ENCODE measurements at regions not wholly inside any gene's neighbourhood (a gene's known extent, or its start where the extent isn't known, plus 50 kb on each side); places are given as distances from the start of the nearest gene placed in this dataset.

- TF ChIP-seq, protein P1, sequence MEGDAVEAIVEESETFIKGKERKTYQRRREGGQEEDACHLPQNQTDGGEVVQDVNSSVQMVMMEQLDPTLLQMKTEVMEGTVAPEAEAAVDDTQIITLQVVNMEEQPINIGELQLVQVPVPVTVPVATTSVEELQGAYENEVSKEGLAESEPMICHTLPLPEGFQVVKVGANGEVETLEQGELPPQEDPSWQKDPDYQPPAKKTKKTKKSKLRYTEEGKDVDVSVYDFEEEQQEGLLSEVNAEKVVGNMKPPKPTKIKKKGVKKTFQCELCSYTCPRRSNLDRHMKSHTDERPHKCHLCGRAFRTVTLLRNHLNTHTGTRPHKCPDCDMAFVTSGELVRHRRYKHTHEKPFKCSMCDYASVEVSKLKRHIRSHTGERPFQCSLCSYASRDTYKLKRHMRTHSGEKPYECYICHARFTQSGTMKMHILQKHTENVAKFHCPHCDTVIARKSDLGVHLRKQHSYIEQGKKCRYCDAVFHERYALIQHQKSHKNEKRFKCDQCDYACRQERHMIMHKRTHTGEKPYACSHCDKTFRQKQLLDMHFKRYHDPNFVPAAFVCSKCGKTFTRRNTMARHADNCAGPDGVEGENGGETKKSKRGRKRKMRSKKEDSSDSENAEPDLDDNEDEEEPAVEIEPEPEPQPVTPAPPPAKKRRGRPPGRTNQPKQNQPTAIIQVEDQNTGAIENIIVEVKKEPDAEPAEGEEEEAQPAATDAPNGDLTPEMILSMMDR (IDR thresholded peaks at IDR 0.05; ENCODE audit: low read depth, low read length, poor library complexity, severe bottlenecking) = no peak
- TF ChIP-seq EZH2phosphoT487 (IDR thresholded peaks at IDR 0.05; ENCODE audit: borderline replicate concordance, low read length) = no peak
- Histone ChIP-seq H4K20me1 (ENCODE audit: control insufficient read depth, insufficient read depth, low read depth, low read length) (no peaks in the 10 kb centered on the region), H3K4me2 (ENCODE audit: low read length) (no peak overlapping the region), H3K36me3 (ENCODE audit: control insufficient read depth, low read length) (no peaks in the 10 kb centered on the region), H3K4me3 (ENCODE audit: low read length) (no peak overlapping the region), H3K79me2 (ENCODE audit: control insufficient read depth, low read length) (no peaks in the 10 kb centered on the region), H3K9me2 (replicated peaks; ENCODE audit: control insufficient read depth, low read length) (no peaks in the 10 kb centered on the region), H3K9me3 (ENCODE audit: control insufficient read depth, insufficient read depth, low read length) (no peaks in the 10 kb centered on the region), H3K27me3 (ENCODE audit: control insufficient read depth, low read length) (no peaks in the 10 kb centered on the region), H3F3A (ENCODE audit: control insufficient read depth, insufficient read depth) (no peaks in the 10 kb centered on the region), H3K4me1 (ENCODE audit: control insufficient read depth, low read length) (no peaks in the 10 kb centered on the region), H3K27ac (ENCODE audit: low read depth, low read length) (no peak overlapping the region)
These were observed 431.1 kb upstream of the KLF6 start for GRCh38 chr10:4215963-4216575.

DNA sequence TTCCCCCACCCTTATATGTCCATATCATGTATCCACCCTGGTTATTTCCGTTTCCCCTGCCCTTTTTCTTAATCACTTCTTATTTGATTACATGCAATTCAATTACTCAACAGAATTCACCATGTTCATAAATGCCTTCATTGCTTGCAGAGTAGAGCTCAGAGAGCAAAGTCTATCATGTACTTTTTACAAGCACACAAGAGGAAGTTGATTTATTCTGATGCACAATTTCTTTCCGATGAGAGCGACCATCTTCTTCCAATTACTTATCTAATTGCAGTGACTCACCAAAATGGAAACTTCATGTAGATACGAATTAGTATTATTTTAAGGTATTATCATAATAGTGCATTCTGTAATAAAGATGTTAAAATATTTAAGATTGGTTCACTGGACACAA lies 430.5 kb upstream of the KLF6 start:
- TF ChIP-seq EZH2phosphoT487 (IDR thresholded peaks at IDR 0.05; ENCODE audit: borderline replicate concordance, low read length) = no peak
- TF ChIP-seq, protein P1 (IDR thresholded peaks at IDR 0.05; ENCODE audit: low read depth, low read length, poor library complexity, severe bottlenecking) = no peak
- Histone ChIP-seq H3F3A (ENCODE audit: control insufficient read depth, insufficient read depth) (no peaks in the 10 kb centered on the region), H3K79me2 (ENCODE audit: control insufficient read depth, low read length) (no peaks in the 10 kb centered on the region), H3K36me3 (ENCODE audit: control insufficient read depth, low read length) (no peaks in the 10 kb centered on the region), H3K4me3 (ENCODE audit: low read length) (no peak overlapping the region), H3K9me3 (ENCODE audit: control insufficient read depth, insufficient read depth, low read length) (no peaks in the 10 kb centered on the region), H3K4me1 (ENCODE audit: control insufficient read depth, low read length) (no peaks in the 10 kb centered on the region), H3K27me3 (ENCODE audit: control insufficient read depth, low read length) (no peaks in the 10 kb centered on the region), H3K27ac (ENCODE audit: low read depth, low read length) (no peak overlapping the region), H3K4me2 (ENCODE audit: low read length) (no peak overlapping the region), H4K20me1 (ENCODE audit: control insufficient read depth, insufficient read depth, low read depth, low read length) (no peaks in the 10 kb centered on the region), H3K9me2 (replicated peaks; ENCODE audit: control insufficient read depth, low read length) (no peaks in the 10 kb centered on the region)

GRCh38 chr10:4214908-4215307 lies 429.9 kb upstream of the KLF6 start:
- no peaks in the 10 kb centered on the region for H3K79me2 ChIP-seq (ENCODE audit: control insufficient read depth, low read length)
- H3K9me3 ChIP-seq (ENCODE audit: control insufficient read depth, insufficient read depth, low read length) = no peaks in the 10 kb centered on the region
- no peak overlapping the region for H3K4me2 ChIP-seq (ENCODE audit: low read length)
- no peak overlapping the region for H3K4me3 ChIP-seq (ENCODE audit: low read length)
- H3F3A ChIP-seq (ENCODE audit: control insufficient read depth, insufficient read depth) = no peaks in the 10 kb centered on the region
- H4K20me1 ChIP-seq (ENCODE audit: control insufficient read depth, insufficient read depth, low read depth, low read length) = no peaks in the 10 kb centered on the region
- no peaks in the 10 kb centered on the region for H3K4me1 ChIP-seq (ENCODE audit: control insufficient read depth, low read length)
- H3K9me2 ChIP-seq (replicated peaks; ENCODE audit: control insufficient read depth, low read length) = no peaks in the 10 kb centered on the region
- H3K27me3 ChIP-seq (ENCODE audit: control insufficient read depth, low read length) = no peaks in the 10 kb centered on the region
- no peaks in the 10 kb centered on the region for H3K36me3 ChIP-seq (ENCODE audit: control insufficient read depth, low read length)
- TF ChIP-seq, protein P1 (IDR thresholded peaks at IDR 0.05; ENCODE audit: low read depth, low read length, poor library complexity, severe bottlenecking) = no peak
- no peak for TF ChIP-seq EZH2phosphoT487 (IDR thresholded peaks at IDR 0.05; ENCODE audit: borderline replicate concordance, low read length)
- H3K27ac ChIP-seq (ENCODE audit: low read depth, low read length) = no peak overlapping the region
